Activated naive CD4-positive, alpha-beta T cell treated with anti-CD3 and anti-CD28 coated beads, Interleukin-2, amount 50 U/mL, for 72 hours (primary cell): ENCODE measurements at regions not wholly inside any gene's neighbourhood (a gene's known extent, or its start where the extent isn't known, plus 50 kb on each side); places are given as distances from the start of the nearest gene placed in this dataset.

ENCODE experiments used
- ATAC-seq, 2 donors: fragments of 150-1000 bp; cut with Tn5 transposase; 2 replicates each; pipeline ENCODE4 v1.10.0; 2021; ENCODE audit warnings: mild to moderate bottlenecking in 2 of 2, moderate library complexity in 2 of 2
- DNase-seq, 2 donors: peaks; one replicate each; pipeline ENCODE4 v3.0.0; 2021 to 2022; ENCODE audit warnings: low spot score in 2 of 2
- H3K27ac Mint-ChIP-seq, 2 donors: one replicate each; pipeline ENCODE4 v1.8.0; 2022; ENCODE audit warnings: mild to moderate bottlenecking in 2 of 2, mixed read lengths in 2 of 2
- H3K36me3 Mint-ChIP-seq, 2 donors: one replicate each; pipeline ENCODE4 v1.8.0; 2022; ENCODE audit warnings: mixed read lengths in 2 of 2
- H3K9me3 Mint-ChIP-seq, 2 donors: one replicate each; pipeline ENCODE4 v1.8.0; 2022; ENCODE audit warnings: mixed read lengths in 2 of 2

- peaks cover 3 to 4% of the 10 kb centered on the region in 2 donors for H3K9me3 Mint-ChIP-seq
- DNase-seq, result no peak
- no peak for ATAC-seq
- H3K36me3 Mint-ChIP-seq, result no peaks in the 10 kb centered on the region
- no peak overlapping the region for H3K27ac Mint-ChIP-seq
Observed at GRCh38 chr6:4615231-4615630, 161.0 kb upstream of the CDYL start.

DNA sequence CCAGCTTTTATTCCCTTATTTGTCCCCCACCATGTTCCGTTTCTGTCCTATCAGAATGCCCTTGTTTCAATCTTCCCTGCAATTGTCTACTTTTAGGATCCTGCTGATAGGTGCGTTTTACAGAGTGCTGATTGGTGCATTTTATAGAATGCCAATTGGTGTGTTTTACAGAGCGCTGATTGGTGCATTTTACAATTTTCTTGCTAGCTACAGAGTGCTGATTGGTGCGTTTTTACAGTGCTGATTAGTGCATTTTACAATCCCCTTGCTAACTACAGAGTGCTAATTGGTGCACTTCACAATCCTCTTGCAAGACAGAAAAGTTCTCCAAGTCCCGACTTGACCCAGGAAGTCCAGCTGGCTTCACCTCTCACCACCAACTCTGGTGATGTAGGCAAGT lies 161.6 kb upstream of the CDYL start:
- peaks cover 3 to 4% of the 10 kb centered on the region in 2 donors for H3K9me3 Mint-ChIP-seq
- DNase-seq (no peak), ATAC-seq (no peak)
- H3K36me3 Mint-ChIP-seq, result no peaks in the 10 kb centered on the region
- no peak overlapping the region for H3K27ac Mint-ChIP-seq

- no peak for ATAC-seq
- Mint-ChIP-seq H3K27ac (no peak overlapping the region), H3K36me3 (no peaks in the 10 kb centered on the region), H3K9me3 (peaks cover 3 to 4% of the 10 kb centered on the region in 2 donors)
- no peak for DNase-seq
Observed at GRCh38 chr6:4613795-4614194, 162.4 kb upstream of the CDYL start.

GRCh38 chr6:4613381-4613780 lies 162.8 kb upstream of the CDYL start:
- ATAC-seq, result no peak
- H3K27ac Mint-ChIP-seq, result peak overlapping the region in 1 of 2 donors; percentile 39

DNA sequence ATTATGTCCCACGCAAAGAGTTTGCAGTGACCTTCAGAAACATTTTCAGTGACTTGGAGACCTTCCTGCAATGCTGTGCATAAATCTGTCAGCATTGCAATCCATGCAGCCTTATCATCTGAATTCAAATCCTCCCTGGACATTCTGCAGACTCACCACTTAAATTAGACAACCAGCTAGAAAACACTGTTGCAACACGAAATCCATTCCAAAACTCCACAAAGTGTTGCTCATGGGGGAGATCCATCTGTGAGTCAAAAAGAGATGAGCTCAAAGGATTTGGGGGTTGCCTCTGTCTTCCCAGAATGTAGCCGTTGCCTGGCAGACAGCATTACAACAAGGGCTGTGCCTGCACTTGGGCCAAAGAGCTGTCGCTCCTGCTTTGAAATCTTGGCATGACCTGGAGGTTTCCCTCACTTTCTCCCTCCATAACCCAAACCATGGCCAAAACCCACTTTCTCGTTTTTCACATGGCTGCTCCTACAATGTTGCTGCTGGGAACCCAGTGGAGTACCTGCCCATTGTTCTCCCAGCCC lies 163.5 kb upstream of the CDYL start:
- no peak for ATAC-seq
- Mint-ChIP-seq H3K27ac (no peak overlapping the region), H3K9me3 (peaks cover 3 to 4% of the 10 kb centered on the region in 2 donors)

More at GRCh38 chr6:4613381-4613780, 162.8 kb upstream of the CDYL start:
- H3K36me3 Mint-ChIP-seq, result no peaks in the 10 kb centered on the region
- no peak for DNase-seq
- H3K9me3 Mint-ChIP-seq, result peaks cover 3 to 4% of the 10 kb centered on the region in 2 donors

GRCh38 chr6:4611429-4612129 lies 164.6 kb upstream of the CDYL start:
- ATAC-seq, result no peak
- no peaks in the 10 kb centered on the region for H3K36me3 Mint-ChIP-seq
- no peak for DNase-seq
- peaks cover 3 to 4% of the 10 kb centered on the region in 2 donors for H3K9me3 Mint-ChIP-seq
- H3K27ac Mint-ChIP-seq, result no peak overlapping the region

More for the DNA sequence above, 163.5 kb upstream of the CDYL start:
- no peaks in the 10 kb centered on the region for H3K36me3 Mint-ChIP-seq
- no peak for DNase-seq

DNA sequence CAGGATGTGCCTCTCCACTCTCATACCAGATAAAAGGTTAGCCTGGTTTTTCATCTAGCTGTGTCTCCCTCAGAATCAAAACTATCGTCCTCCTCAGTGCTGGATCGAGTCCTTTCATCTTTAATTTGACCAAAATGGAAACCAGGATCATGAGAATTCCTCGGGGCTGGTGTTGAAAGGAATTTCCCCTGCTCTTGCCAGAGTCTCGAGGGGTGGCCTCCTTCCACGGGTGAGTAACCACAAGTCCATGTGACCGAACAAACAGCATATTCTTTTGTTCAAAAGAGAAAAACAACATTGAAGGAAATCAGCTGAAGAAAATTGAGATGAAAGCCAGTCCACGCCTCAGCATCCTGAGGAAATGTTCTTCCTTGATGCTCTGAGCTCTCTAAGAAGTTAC lies 165.9 kb upstream of the CDYL start:
- ATAC-seq (no peak), DNase-seq (no peak)
- Mint-ChIP-seq H3K27ac (no peak overlapping the region), H3K9me3 (peaks cover 3 to 4% of the 10 kb centered on the region in 2 donors), H3K36me3 (no peaks in the 10 kb centered on the region)

- Mint-ChIP-seq H3K9me3 (no peaks in the 10 kb centered on the region), H3K36me3 (no peaks in the 10 kb centered on the region), H3K27ac (no peak overlapping the region)
- ATAC-seq (no peak), DNase-seq (no peak)
Observed at GRCh38 chr6:4608361-4609115, 167.7 kb upstream of the CDYL start.

- H3K9me3 Mint-ChIP-seq, result no peaks in the 10 kb centered on the region
- H3K27ac Mint-ChIP-seq, result no peak overlapping the region
- no peaks in the 10 kb centered on the region for H3K36me3 Mint-ChIP-seq
- no peak for DNase-seq
- no peak for ATAC-seq
Observed at GRCh38 chr6:4607793-4608192, 168.4 kb upstream of the CDYL start.

- ATAC-seq, result no peak
- Mint-ChIP-seq H3K27ac (no peak overlapping the region), H3K9me3 (no peaks in the 10 kb centered on the region), H3K36me3 (no peaks in the 10 kb centered on the region)
- no peak for DNase-seq
Observed at GRCh38 chr6:4606821-4607704, 169.1 kb upstream of the CDYL start.

DNA sequence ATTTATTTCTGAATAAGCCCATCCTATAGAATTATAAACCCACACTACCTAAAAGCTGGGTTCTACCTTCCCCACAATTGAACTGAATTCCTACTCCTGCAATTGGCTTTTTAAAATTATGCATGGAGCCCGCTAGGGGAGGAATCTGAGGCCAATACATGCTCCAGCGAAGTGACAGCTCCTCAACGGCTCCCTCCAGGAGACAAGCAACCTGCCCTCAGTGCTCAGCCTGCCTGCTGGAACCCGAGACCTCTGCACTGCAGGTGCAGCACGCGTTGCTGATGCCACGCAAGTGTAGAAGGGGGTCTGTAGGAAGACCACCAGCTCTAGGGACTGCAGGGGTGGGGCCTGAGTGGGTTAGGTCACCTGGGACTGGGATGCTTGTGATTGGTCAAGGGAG lies 170.2 kb upstream of the CDYL start:
- no peaks in the 10 kb centered on the region for H3K9me3 Mint-ChIP-seq
- DNase-seq (no peak), ATAC-seq (no peak)
- no peaks in the 10 kb centered on the region for H3K36me3 Mint-ChIP-seq
- H3K27ac Mint-ChIP-seq, result no peak overlapping the region

GRCh38 chr6:4603856-4604369 lies 172.3 kb upstream of the CDYL start:
- Mint-ChIP-seq H3K27ac (no peak overlapping the region), H3K36me3 (peaks cover 0 to 5% of the 10 kb centered on the region in 2 donors), H3K9me3 (no peaks in the 10 kb centered on the region)
- ATAC-seq (no peak), DNase-seq (no peak)

GRCh38 chr6:4603291-4603690 lies 172.9 kb upstream of the CDYL start:
- Mint-ChIP-seq H3K27ac (no peak overlapping the region), H3K9me3 (no peaks in the 10 kb centered on the region), H3K36me3 (peaks cover 0 to 5% of the 10 kb centered on the region in 2 donors)
- ATAC-seq, result no peak
- no peak for DNase-seq

DNA sequence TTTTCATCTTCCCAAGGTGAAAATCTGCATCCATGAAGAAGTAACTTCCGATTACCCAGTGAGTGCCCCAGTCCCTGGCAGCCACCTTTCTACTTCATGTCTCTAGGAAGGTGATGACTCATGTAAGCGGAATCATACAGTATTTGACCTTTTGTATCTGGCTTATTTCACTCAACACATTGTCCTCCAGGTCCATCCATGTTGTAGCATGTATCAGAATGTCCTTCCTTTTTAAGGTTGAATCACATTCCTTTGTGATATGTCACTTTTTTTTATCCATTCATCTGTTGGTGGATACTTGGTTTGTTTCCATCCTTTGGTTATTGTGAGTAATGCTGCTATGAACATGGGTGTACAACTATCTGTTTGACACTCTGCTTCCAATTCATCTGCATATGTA lies 176.3 kb upstream of the CDYL start:
- Mint-ChIP-seq H3K36me3 (peaks cover 0 to 5% of the 10 kb centered on the region in 2 donors), H3K27ac (no peak overlapping the region), H3K9me3 (no peaks in the 10 kb centered on the region)
- DNase-seq, result no peak
- ATAC-seq, result no peak

- Mint-ChIP-seq H3K9me3 (no peaks in the 10 kb centered on the region), H3K36me3 (peaks cover 0 to 5% of the 10 kb centered on the region in 2 donors), H3K27ac (no peak overlapping the region)
- DNase-seq, result no peak
- ATAC-seq, result no peak
Observed at GRCh38 chr6:4598384-4598995, 177.7 kb upstream of the CDYL start.

- no peak for ATAC-seq
- DNase-seq, result no peak
- Mint-ChIP-seq H3K36me3 (no peaks in the 10 kb centered on the region), H3K27ac (no peak overlapping the region), H3K9me3 (no peaks in the 10 kb centered on the region)
Observed at GRCh38 chr6:4593951-4594350, 182.3 kb upstream of the CDYL start.
